Subcutaneous abdominal adipose tissue (tissue), 5 donors: ENCODE measurements at regions not wholly inside any gene's neighbourhood (a gene's known extent, or its start where the extent isn't known, plus 50 kb on each side); places are given as distances from the start of the nearest gene placed in this dataset.

Experiments
- H3K27ac ChIP-seq: one replicate; pipeline ENCODE4 v1.7.0; 2013; ENCODE audit warnings: low read depth, mild to moderate bottlenecking, inconsistent platforms, low read length, moderate library complexity
- H3K27me3 ChIP-seq, 5 donors: one replicate each; pipeline ENCODE4 v1.7.0; 2013; ENCODE audit warnings: low read length in 5 of 5, inconsistent platforms in 1 of 5; ENCODE audit not compliant: control insufficient read depth in 5 of 5, insufficient read depth in 4 of 5
- H3K36me3 ChIP-seq, 5 donors: one replicate each; pipeline ENCODE4 v1.7.0; 2013; ENCODE audit warnings: low read length in 5 of 5; ENCODE audit not compliant: control insufficient read depth in 5 of 5, insufficient read depth in 5 of 5
- H3K4me1 ChIP-seq, 5 donors: one replicate each; pipeline ENCODE4 v1.7.0; 2013; ENCODE audit warnings: low read length in 5 of 5, mild to moderate bottlenecking in 3 of 5, moderate library complexity in 1 of 5; ENCODE audit not compliant: control insufficient read depth in 5 of 5, insufficient read depth in 5 of 5
- H3K4me3 ChIP-seq, 5 donors: one replicate each; pipeline ENCODE4 v1.7.0; 2013; ENCODE audit warnings: low read length in 5 of 5, low read depth in 1 of 5
- H3K9ac ChIP-seq, 5 donors: one replicate each; pipeline ENCODE4 v1.7.0; 2013; ENCODE audit warnings: low read length in 5 of 5, mild to moderate bottlenecking in 4 of 5, moderate library complexity in 3 of 5
- H3K9me3 ChIP-seq, 5 donors: one replicate each; pipeline ENCODE4 v1.7.0; 2013; ENCODE audit warnings: low read length in 5 of 5; ENCODE audit not compliant: control insufficient read depth in 5 of 5
- donor health status: healthy.
- donor health status: healthy.
- donor health status: healthy.
- donor health status: healthy.
- donor health status: healthy.

DNA sequence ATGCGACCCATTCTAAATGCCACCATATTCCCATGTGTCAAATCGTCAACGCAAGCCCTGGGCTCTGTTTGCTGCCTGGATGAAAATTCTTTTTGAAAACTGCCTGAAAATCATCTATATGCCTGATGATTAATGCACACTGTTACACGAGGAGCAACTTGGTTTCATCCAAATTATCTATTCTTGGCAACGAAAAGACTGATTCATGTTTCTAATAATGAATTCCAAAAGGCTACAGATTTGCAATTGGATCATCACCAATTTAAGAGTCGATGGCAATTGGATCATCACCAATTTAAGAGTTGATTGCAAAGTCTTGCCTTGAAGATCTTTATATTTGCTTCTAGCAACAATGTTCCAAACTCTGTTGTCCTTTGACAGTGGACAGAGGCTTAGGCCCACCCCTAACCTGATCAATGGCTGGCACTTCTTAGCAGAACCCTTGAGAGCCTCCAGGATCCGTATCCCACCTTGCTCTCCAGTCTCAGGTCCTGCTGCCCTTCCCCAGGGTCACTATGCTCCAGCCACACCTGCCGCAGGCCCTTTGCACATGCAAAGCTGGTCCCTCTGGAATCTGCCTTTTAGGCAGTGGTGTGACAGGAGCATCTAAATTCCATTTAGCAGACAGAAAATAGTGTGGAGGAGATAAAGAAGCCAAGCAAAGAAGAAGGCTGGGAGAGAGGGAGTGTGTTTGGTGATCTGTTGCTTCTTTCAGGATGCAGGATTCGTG lies 460.9 kb upstream of the SULF2 start:
- H3K9ac ChIP-seq, result no peak overlapping the region
- H3K4me1 ChIP-seq, result peaks cover 0 to 8% (median 3%) of the 10 kb centered on the region in 5 donors
- no peak overlapping the region for H3K27ac ChIP-seq
- H3K9me3 ChIP-seq, result no peaks in the 10 kb centered on the region
- no peak overlapping the region for H3K4me3 ChIP-seq
- H3K27me3 ChIP-seq, result peaks cover 0 to 14% (median 2%) of the 10 kb centered on the region in 5 donors
- no peaks in the 10 kb centered on the region for H3K36me3 ChIP-seq

DNA sequence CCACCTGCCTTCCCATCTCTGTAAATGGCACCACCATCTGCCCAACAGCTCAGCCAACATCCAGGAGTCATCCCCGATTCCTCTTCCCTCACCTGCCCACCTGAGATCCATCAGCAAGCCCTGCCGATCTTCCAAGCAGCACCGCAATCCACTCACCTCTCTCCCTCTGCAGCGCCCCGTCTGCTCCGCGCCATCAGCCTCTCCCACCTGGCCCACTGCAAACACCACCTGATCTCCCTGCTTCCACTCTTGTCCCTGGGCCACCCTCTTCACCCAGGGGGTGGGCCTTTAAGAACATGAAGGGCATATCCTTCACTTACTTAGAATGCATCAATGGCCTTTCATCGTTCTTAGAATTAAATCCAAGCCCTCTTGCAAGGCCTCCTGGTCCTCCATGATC lies 457.3 kb upstream of the SULF2 start:
- H3K9ac ChIP-seq, result no peak overlapping the region
- H3K27ac ChIP-seq, result no peak overlapping the region
- no peaks in the 10 kb centered on the region for H3K36me3 ChIP-seq
- peaks cover 0 to 11% (median 4%) of the 10 kb centered on the region in 5 donors for H3K27me3 ChIP-seq
- no peaks in the 10 kb centered on the region for H3K9me3 ChIP-seq
- H3K4me1 ChIP-seq, result peaks cover 0 to 8% (median 3%) of the 10 kb centered on the region in 5 donors
- no peak overlapping the region for H3K4me3 ChIP-seq

GRCh38 chr20:48241482-48241881 lies 456.2 kb upstream of the SULF2 start:
- H3K4me1 ChIP-seq, result peaks cover 0 to under 1% (median 0%) of the 10 kb centered on the region in 5 donors

GRCh38 chr20:48238781-48239180 lies 453.5 kb upstream of the SULF2 start:
- Histone ChIP-seq H3K4me1 (no peaks in the 10 kb centered on the region), H3K27ac (no peak overlapping the region), H3K36me3 (no peaks in the 10 kb centered on the region), H3K27me3 (peaks cover 0 to 5% (median 3%) of the 10 kb centered on the region in 5 donors), H3K9ac (no peak overlapping the region), H3K4me3 (no peak overlapping the region), H3K9me3 (no peaks in the 10 kb centered on the region)

More at GRCh38 chr20:48241482-48241881, 456.2 kb upstream of the SULF2 start:
- Histone ChIP-seq H3K4me3 (no peak overlapping the region), H3K36me3 (no peaks in the 10 kb centered on the region), H3K27me3 (peaks cover 0 to 11% (median 4%) of the 10 kb centered on the region in 5 donors), H3K27ac (no peak overlapping the region), H3K9ac (no peak overlapping the region), H3K9me3 (no peaks in the 10 kb centered on the region)

- H3K27me3 ChIP-seq, result peaks cover 0 to 4% (median 3%) of the 10 kb centered on the region in 5 donors
- no peaks in the 10 kb centered on the region for H3K36me3 ChIP-seq
- no peaks in the 10 kb centered on the region for H3K9me3 ChIP-seq
- H3K4me1 ChIP-seq, result no peaks in the 10 kb centered on the region
- no peak overlapping the region for H3K27ac ChIP-seq
- H3K9ac ChIP-seq, result no peak overlapping the region
- H3K4me3 ChIP-seq, result no peak overlapping the region
These were observed 453.0 kb upstream of the SULF2 start for GRCh38 chr20:48238326-48238725.

DNA sequence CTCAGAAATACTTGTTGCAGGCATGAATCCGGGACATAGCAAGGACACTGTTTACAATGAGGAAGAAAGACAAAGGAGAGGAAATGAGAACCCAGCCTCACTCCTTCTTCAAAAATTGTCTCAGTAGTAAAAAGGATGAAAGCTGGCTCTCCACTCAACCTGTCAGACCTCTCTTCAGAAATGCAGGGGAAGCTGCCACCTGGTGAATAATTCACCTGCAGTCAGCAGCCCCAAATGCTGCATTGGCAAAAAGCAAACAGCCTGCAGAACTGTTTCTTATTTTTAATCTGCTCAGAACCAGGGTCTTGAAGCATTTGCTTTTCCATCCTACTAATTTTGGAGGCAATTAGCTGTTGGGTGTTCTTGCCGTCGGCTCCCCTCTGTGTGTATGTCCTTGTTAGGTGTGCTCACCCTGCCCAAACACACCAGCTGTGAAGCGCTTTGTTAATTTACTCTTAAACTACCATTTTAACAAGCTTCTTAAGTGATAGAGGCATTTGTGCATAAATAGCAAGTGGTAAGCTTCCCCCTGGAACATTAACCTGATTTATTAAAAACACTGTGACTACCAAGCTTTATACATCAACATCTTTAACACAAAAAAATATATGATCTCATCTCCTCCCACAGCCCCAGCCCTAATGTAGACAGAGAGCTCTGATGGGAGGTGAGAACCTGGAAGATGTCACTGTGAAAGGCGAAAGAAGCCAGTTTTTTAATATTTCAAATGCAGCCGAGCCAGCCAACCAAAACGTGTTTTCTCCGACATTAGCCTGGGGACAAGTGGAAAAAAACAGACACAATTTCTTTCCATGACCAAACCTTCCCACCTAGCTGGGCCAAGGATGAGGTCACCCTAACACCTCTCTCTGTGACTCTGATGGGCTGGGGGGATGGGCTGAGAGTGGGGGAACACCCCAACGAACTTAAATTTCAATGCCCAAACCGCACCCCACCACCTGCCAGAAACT lies 451.0 kb upstream of the SULF2 start:
- Histone ChIP-seq H3K9me3 (peaks cover 0 to 6% (median 5%) of the 10 kb centered on the region in 5 donors), H3K4me3 (no peak overlapping the region), H3K4me1 (no peaks in the 10 kb centered on the region), H3K36me3 (no peaks in the 10 kb centered on the region), H3K27ac (no peak overlapping the region), H3K27me3 (peaks cover 0 to 10% (median 4%) of the 10 kb centered on the region in 5 donors), H3K9ac (no peak overlapping the region)

DNA sequence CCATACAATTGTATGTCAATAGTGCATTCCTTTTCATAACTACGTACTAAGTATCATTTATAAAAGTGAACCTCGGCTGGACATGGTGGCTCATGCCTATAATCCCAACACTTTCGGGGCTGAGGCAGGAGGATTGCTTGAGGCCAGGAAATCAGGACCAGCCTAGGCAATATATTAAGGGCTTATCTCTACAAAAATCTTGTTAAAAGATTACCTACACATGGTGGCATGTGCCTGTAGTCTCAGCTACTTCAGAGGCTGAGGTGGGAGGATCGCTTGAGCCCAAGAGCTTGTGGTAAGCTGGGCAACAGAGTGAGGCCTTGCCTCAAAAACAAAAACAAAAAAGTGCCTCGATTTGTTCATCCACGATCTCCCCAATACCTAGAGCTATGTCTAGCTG lies 449.7 kb upstream of the SULF2 start:
- H3K9me3 ChIP-seq, result peaks cover 0 to 13% (median 12%) of the 10 kb centered on the region in 5 donors
- H3K27ac ChIP-seq, result no peak overlapping the region
- no peak overlapping the region for H3K9ac ChIP-seq
- no peaks in the 10 kb centered on the region for H3K36me3 ChIP-seq
- H3K4me3 ChIP-seq, result no peak overlapping the region
- peaks cover 0 to 19% (median 4%) of the 10 kb centered on the region in 5 donors for H3K27me3 ChIP-seq
- H3K4me1 ChIP-seq, result no peaks in the 10 kb centered on the region

DNA sequence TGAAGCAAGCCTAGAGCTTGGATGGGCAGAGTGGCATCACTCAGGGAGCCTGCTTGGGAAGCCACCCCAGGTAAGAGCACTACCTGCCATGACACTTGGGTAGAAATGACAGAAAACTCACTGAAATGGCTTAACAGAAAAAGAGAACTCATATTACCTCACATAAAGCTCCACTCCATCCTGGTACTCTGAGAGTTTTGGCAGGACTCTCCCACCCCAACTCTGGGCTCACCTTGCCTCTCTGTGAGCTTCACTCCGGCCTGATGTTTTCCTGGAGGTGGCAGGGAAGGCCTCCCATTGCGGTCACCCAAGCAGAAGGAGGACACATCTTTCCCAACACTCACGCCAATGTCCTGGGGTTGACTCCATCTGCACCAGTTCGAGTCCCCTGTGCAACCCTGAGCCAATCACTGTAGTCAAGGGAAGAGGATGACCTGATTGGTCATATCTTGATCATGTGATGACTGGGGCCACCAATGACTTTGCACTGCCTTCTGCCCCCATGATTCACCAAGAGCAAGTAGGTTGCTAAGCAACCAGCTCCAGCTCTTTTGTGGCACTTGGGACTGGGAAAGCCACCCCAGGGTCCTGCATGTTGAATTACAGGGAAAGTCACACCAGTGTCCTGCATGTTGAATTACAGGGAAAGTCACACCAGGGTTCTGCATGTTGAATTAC lies 446.1 kb upstream of the SULF2 start:
- no peak overlapping the region for H3K27ac ChIP-seq
- H3K36me3 ChIP-seq, result no peaks in the 10 kb centered on the region
- H3K9ac ChIP-seq, result no peak overlapping the region
- peaks cover 0 to 13% (median 12%) of the 10 kb centered on the region in 5 donors for H3K9me3 ChIP-seq
- no peaks in the 10 kb centered on the region for H3K4me1 ChIP-seq
- H3K27me3 ChIP-seq, result peaks cover 0 to 19% (median 0%) of the 10 kb centered on the region in 5 donors
- H3K4me3 ChIP-seq, result no peak overlapping the region

- H3K9ac ChIP-seq, result no peak overlapping the region
- H3K9me3 ChIP-seq, result peaks cover 0 to 13% (median 12%) of the 10 kb centered on the region in 5 donors
- peaks cover 0 to 19% (median 0%) of the 10 kb centered on the region in 5 donors for H3K27me3 ChIP-seq
- H3K27ac ChIP-seq, result no peak overlapping the region
- H3K36me3 ChIP-seq, result no peaks in the 10 kb centered on the region
- H3K4me1 ChIP-seq, result no peaks in the 10 kb centered on the region
- H3K4me3 ChIP-seq, result no peak overlapping the region
These were observed 444.9 kb upstream of the SULF2 start for GRCh38 chr20:48230216-48230615.
